Germinal center (tissue), 1 donor: ENCODE measurements at regions not wholly inside any gene's neighbourhood (a gene's known extent, or its start where the extent isn't known, plus 50 kb on each side); places are given as distances from the start of the nearest gene placed in this dataset.

ENCODE experiments used
- DNase-seq: peaks from one replicate; pipeline ENCODE4 v3.0.0; 2012; ENCODE audit warnings: mixed read lengths, low spot score

- no peak for DNase-seq
Measured at GRCh38 chr2:17996978-17997377, 118.5 kb downstream of the KCNS3 start.

DNA sequence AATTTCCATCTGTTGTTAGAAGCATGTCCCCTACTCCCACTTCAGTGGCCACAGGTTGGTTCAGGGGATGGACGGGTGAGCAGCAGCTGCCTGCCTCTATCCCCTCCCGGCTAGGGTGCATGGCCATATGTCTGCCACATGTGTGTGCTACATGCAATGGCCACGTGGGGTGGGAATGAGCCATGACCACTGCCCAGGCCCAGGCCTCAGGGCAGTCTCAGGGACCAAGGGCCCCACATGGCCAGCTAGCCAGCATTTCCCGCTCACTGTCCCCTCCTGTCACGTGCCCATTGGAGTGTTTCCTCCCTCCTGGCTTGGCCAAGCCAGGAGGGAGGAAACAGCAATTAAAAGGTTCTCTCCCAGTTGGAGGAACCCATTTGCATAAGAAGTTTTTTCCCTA, 117.1 kb downstream of the KCNS3 start:
- no peak for DNase-seq
